ENCODE measurements at regions not wholly inside any gene's neighbourhood (a gene's known extent, or its start where the extent isn't known, plus 50 kb on each side); places are given as distances from the start of the nearest gene placed in this dataset.

DNA sequence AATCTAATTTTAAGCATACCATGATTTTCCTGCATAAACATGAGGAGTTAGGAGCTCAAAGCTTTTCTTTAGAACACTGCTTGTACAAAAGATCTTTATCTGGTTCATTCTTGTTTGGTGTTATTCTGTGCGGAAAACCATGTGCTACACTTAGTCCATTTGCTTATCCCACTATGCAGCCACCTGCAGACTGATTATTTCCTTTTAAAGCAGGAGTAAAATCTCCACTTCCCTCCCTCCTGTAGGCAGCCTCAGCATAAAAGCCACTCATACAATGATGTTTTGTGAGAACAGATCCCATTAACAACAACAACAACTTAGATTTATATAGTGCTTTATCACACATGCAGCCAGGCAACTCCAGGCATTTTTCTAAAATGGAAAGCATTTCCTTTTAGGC, 355.3 kb upstream of the NEGR1 start:
- TF ChIP-seq, protein P1, sequence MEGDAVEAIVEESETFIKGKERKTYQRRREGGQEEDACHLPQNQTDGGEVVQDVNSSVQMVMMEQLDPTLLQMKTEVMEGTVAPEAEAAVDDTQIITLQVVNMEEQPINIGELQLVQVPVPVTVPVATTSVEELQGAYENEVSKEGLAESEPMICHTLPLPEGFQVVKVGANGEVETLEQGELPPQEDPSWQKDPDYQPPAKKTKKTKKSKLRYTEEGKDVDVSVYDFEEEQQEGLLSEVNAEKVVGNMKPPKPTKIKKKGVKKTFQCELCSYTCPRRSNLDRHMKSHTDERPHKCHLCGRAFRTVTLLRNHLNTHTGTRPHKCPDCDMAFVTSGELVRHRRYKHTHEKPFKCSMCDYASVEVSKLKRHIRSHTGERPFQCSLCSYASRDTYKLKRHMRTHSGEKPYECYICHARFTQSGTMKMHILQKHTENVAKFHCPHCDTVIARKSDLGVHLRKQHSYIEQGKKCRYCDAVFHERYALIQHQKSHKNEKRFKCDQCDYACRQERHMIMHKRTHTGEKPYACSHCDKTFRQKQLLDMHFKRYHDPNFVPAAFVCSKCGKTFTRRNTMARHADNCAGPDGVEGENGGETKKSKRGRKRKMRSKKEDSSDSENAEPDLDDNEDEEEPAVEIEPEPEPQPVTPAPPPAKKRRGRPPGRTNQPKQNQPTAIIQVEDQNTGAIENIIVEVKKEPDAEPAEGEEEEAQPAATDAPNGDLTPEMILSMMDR (IDR thresholded peaks at IDR 0.05; ENCODE audit: low read length), result no peak
- no peak for TF ChIP-seq EZH2 (IDR thresholded peaks at IDR 0.05; ENCODE audit: borderline replicate concordance, low read length)

Data from OCI-LY1 (cell line).